Right kidney (tissue), 1 donor: ENCODE measurements at regions not wholly inside any gene's neighbourhood (a gene's known extent, or its start where the extent isn't known, plus 50 kb on each side); places are given as distances from the start of the nearest gene placed in this dataset.
"Not testable (repeated sequence)": the region's sequence is repeated elsewhere in the genome, so short reads cannot be mapped to it uniquely, and the experiment has no call there.

Experiments
- DNase-seq: peaks from one replicate; pipeline ENCODE4 v3.0.0-alpha.2; 2016

- no peak for DNase-seq
Observed at GRCh38 chrX:16320765-16321355, 153.6 kb downstream of the MAGEB17 start.

- DNase-seq = no peak
Observed at GRCh38 chrX:16333453-16333852, 166.2 kb downstream of the MAGEB17 start.

- no peak for DNase-seq
Observed at GRCh38 chrX:16335181-16335580, 167.9 kb downstream of the MAGEB17 start.

- DNase-seq = no peak
Observed at GRCh38 chrX:16347968-16348670, 180.8 kb downstream of the MAGEB17 start.

- no peak for DNase-seq
Observed at GRCh38 chrX:16357902-16358301, 190.6 kb downstream of the MAGEB17 start.

- not testable (repeated sequence) for DNase-seq
Observed at GRCh38 chrX:16360056-16360455, 192.8 kb downstream of the MAGEB17 start.

- DNase-seq = no peak
Observed at GRCh38 chrX:16368696-16369095, 201.4 kb downstream of the MAGEB17 start.

- DNase-seq = no peak
Observed at GRCh38 chrX:16376056-16376455, 208.8 kb downstream of the MAGEB17 start.

- no peak for DNase-seq
Observed at GRCh38 chrX:16386126-16386525, 218.8 kb downstream of the MAGEB17 start.

- DNase-seq = no peak
Observed at GRCh38 chrX:16392597-16392996, 225.3 kb downstream of the MAGEB17 start.

GRCh38 chrX:16394290-16394689 is 227.0 kb downstream of the MAGEB17 start:
- DNase-seq = no peak

GRCh38 chrX:16403808-16404207 is 236.5 kb downstream of the MAGEB17 start:
- DNase-seq = no peak

- no peak for DNase-seq
Observed at GRCh38 chrX:16416588-16416987, 233.4 kb upstream of the S100G start.

- DNase-seq = no peak
Observed at GRCh38 chrX:16418650-16419049, 231.3 kb upstream of the S100G start.

- DNase-seq = no peak
Observed at GRCh38 chrX:16427668-16428067, 222.3 kb upstream of the S100G start.

- no peak for DNase-seq
Observed at GRCh38 chrX:16429406-16429805, 220.6 kb upstream of the S100G start.

- no peak for DNase-seq
Observed at GRCh38 chrX:16431266-16431665, 218.7 kb upstream of the S100G start.

- no peak for DNase-seq
Observed at GRCh38 chrX:16433021-16433420, 216.9 kb upstream of the S100G start.

- no peak for DNase-seq
Observed at GRCh38 chrX:16435399-16435986, 214.5 kb upstream of the S100G start.

GRCh38 chrX:16436348-16437188 is 213.4 kb upstream of the S100G start:
- DNase-seq = peak; percentile 21

GRCh38 chrX:16440446-16440845 is 209.5 kb upstream of the S100G start:
- no peak for DNase-seq

GRCh38 chrX:16444353-16444752 is 205.6 kb upstream of the S100G start:
- DNase-seq = no peak

- DNase-seq = no peak
Observed at GRCh38 chrX:16445166-16445752, 204.7 kb upstream of the S100G start.
